ENCODE measurements at regions not wholly inside any gene's neighbourhood (a gene's known extent, or its start where the extent isn't known, plus 50 kb on each side); places are given as distances from the start of the nearest gene placed in this dataset.

DNA sequence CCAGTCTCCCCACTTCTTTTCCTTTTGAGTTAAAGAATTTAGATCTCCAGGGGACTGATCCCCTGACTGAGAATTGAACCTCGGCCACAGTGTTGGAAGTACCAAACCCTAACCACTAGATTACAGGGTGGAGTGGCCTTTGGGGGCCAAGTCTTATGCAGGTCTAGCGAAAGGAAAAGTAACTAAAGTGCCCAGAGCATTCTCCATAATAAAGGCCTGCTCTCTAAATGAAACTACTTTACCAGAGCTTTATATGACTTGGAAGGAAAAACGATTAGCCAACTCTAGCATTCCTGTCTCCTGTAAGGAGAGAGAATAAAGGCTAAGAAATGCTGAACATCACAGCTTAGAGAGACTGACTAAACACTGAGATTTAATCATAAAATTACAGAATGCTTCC, 788.0 kb downstream of the C4orf33 start:
- no peak for DNase-seq
- Histone ChIP-seq H3K4me2 (ENCODE audit: low read depth, low read length) (no peak overlapping the region), H3K4me1 (ENCODE audit: control insufficient read depth, insufficient read depth, low read length) (no peaks in the 10 kb centered on the region), H3K36me3 (ENCODE audit: control insufficient read depth, insufficient read depth, low read length) (no peaks in the 10 kb centered on the region), H2BK20ac (ENCODE audit: low read depth, low read length) (no peak overlapping the region), H2AFZ (replicated peaks; ENCODE audit: low read length, poor library complexity) (no peak overlapping the region), H3K9me3 (ENCODE audit: control insufficient read depth, insufficient read depth, low read length) (no peaks in the 10 kb centered on the region), H4K91ac (ENCODE audit: insufficient read depth, low read depth, low read length) (no peak overlapping the region), H3K4me3 (ENCODE audit: insufficient read depth, low read depth, low read length) (no peak overlapping the region), H3K4ac (ENCODE audit: low read depth, low read length) (no peak overlapping the region), H4K8ac (ENCODE audit: low read depth in 2 of 2, low read length in 2 of 2) (no peak overlapping the region), H4K20me1 (ENCODE audit: insufficient read depth, low read length) (no peaks in the 10 kb centered on the region), H3K56ac (ENCODE audit: extremely low read depth, insufficient read depth, low read length) (no peak overlapping the region), H3K27me3 (ENCODE audit: control insufficient read depth, insufficient read depth, low read length) (no peaks in the 10 kb centered on the region), H3K18ac (ENCODE audit: low read depth, low read length) (no peak overlapping the region), H2BK120ac (ENCODE audit: low read depth, low read length) (no peak overlapping the region), H3K79me1 (ENCODE audit: low read depth in 1 of 2, low read length in 2 of 2) (no peaks in the 10 kb centered on the region), H3K27ac (ENCODE audit: insufficient read depth, low read length) (no peak overlapping the region), H2AK9ac (replicated peaks; ENCODE audit: low read depth, low read length, poor library complexity) (no peak overlapping the region), H2BK5ac (ENCODE audit: low read depth, low read length, poor library complexity, severe bottlenecking) (no peak overlapping the region), H2AK5ac (ENCODE audit: low read depth, low read length) (no peak overlapping the region), H4K5ac (ENCODE audit: low read depth, low read length) (no peak overlapping the region), H3K23ac (ENCODE audit: low read depth, low read length) (no peak overlapping the region), H2BK15ac (ENCODE audit: low read depth, low read length) (no peak overlapping the region), H3K9me1 (ENCODE audit: insufficient read depth, low read length) (no peaks in the 10 kb centered on the region), H3K14ac (replicated peaks; ENCODE audit: low read depth, low read length) (no peak overlapping the region), H3K9ac (ENCODE audit: low read depth, low read length) (no peak overlapping the region)
- dilution Hi-C loops (cut with HindIII; ENCODE audit: low sequenced_read_pairs, unreplicated experiment), result no loop called here
- no CpG with 5 or more reads among the region's 3 CpGs for WGBS, 2 experiments (ENCODE audit: extremely low coverage in 2 of 2, insufficient read length in 1 of 2)
- in situ Hi-C loops (cut with MboI; ENCODE audit: low sequenced_read_pairs), result no loop called here
- BruUV-seq (replicated peaks), result no TSS peak
- CTCF ChIA-PET, result no interaction called here
- no peak for TF ChIP-seq CEBPB (IDR thresholded peaks at IDR 0.05; ENCODE audit: low read depth, low read length)
- no peak for ATAC-seq (ENCODE audit: low read depth)
- intact Hi-C loops (cut with micrococcal nuclease), result no loop called here
- POLR2A ChIA-PET (ENCODE audit: unreplicated experiment), result no interaction called here

Measured in IMR-90 (cell line).